ENCODE measurements at regions not wholly inside any gene's neighbourhood (a gene's known extent, or its start where the extent isn't known, plus 50 kb on each side); places are given as distances from the start of the nearest gene placed in this dataset.

- POLR2A ChIA-PET, result interaction anchor here (0.6 kb wide), 1 partner anchor 11 kb away, joined by 3 read pairs; no protein-coding TSS in a partner anchor
- peak; percentile 53 for DNase-seq
- no peak overlapping the region for H3K4me3 Mint-ChIP-seq
Measured at GRCh38 chr20:51335329-51335841, 207.1 kb downstream of the NFATC2 start.

GRCh38 chr20:51334609-51335008 lies 207.9 kb downstream of the NFATC2 start:
- intact Hi-C loops (cut with micrococcal nuclease), result no loop called here
- Mint-ChIP-seq H3K27ac (no peak overlapping the region), H3K4me1 (ENCODE audit: low read depth) (peaks cover 9% of the 10 kb centered on the region), H3K9me3 (no peaks in the 10 kb centered on the region), H3K36me3 (ENCODE audit: low read depth) (no peaks in the 10 kb centered on the region), H3K27me3 (no peaks in the 10 kb centered on the region), H3K4me3 (no peak overlapping the region)
- DNase-seq (no peak), ATAC-seq (no peak)
- CTCF ChIA-PET, result no interaction called here
- POLR2A ChIA-PET, result no interaction called here
- TF ChIP-seq, protein P1, sequence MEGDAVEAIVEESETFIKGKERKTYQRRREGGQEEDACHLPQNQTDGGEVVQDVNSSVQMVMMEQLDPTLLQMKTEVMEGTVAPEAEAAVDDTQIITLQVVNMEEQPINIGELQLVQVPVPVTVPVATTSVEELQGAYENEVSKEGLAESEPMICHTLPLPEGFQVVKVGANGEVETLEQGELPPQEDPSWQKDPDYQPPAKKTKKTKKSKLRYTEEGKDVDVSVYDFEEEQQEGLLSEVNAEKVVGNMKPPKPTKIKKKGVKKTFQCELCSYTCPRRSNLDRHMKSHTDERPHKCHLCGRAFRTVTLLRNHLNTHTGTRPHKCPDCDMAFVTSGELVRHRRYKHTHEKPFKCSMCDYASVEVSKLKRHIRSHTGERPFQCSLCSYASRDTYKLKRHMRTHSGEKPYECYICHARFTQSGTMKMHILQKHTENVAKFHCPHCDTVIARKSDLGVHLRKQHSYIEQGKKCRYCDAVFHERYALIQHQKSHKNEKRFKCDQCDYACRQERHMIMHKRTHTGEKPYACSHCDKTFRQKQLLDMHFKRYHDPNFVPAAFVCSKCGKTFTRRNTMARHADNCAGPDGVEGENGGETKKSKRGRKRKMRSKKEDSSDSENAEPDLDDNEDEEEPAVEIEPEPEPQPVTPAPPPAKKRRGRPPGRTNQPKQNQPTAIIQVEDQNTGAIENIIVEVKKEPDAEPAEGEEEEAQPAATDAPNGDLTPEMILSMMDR (IDR thresholded peaks at IDR 0.05), result no peak

More at GRCh38 chr20:51335329-51335841, 207.1 kb downstream of the NFATC2 start:
- no peaks in the 10 kb centered on the region for H3K36me3 Mint-ChIP-seq (ENCODE audit: low read depth)
- peak; percentile 85 for ATAC-seq
- intact Hi-C loops (cut with micrococcal nuclease), result no loop called here
- TF ChIP-seq, protein P1 (IDR thresholded peaks at IDR 0.05), result no peak
- H3K27me3 Mint-ChIP-seq, result no peaks in the 10 kb centered on the region
- no peaks in the 10 kb centered on the region for H3K9me3 Mint-ChIP-seq
- no peak overlapping the region for H3K27ac Mint-ChIP-seq
- CTCF ChIA-PET, result no interaction called here
- peaks cover 9% of the 10 kb centered on the region for H3K4me1 Mint-ChIP-seq (ENCODE audit: low read depth)

DNA sequence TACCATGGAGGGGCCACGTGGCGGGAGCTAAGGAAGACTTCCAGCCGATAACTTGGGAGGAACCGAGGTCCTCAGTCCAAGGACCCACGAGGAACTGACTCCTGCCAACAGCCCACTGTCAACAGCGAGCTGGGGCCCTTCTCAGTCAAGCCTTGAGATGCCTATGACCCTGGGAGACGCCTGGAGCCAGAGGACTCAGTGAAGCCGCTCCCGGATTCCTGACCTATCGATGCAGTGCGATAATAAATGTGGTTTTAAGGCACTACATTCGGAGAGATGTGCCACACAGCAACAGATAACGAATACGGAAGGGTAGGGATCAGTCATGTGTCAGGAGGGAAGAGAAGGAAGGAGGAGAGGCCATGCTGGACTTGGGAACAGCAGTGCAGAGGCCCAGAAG lies 208.5 kb downstream of the NFATC2 start:
- Mint-ChIP-seq H3K36me3 (ENCODE audit: low read depth) (no peaks in the 10 kb centered on the region), H3K4me3 (no peak overlapping the region), H3K4me1 (ENCODE audit: low read depth) (peaks cover 9% of the 10 kb centered on the region), H3K27ac (no peak overlapping the region), H3K9me3 (no peaks in the 10 kb centered on the region), H3K27me3 (no peaks in the 10 kb centered on the region)
- TF ChIP-seq, protein P1 (IDR thresholded peaks at IDR 0.05), result no peak
- DNase-seq, result no peak
- ChIA-PET CTCF (no interaction called here), POLR2A (no interaction called here)
- no peak for ATAC-seq
- intact Hi-C loops (cut with micrococcal nuclease), result no loop called here

- DNase-seq (no peak), ATAC-seq (no peak)
- H3K4me1 Mint-ChIP-seq (ENCODE audit: low read depth), result peaks cover 9% of the 10 kb centered on the region
- H3K36me3 Mint-ChIP-seq (ENCODE audit: low read depth), result no peaks in the 10 kb centered on the region
- H3K4me3 Mint-ChIP-seq, result no peak overlapping the region
- intact Hi-C loops (cut with micrococcal nuclease), result no loop called here
- POLR2A ChIA-PET, result no interaction called here
- H3K27me3 Mint-ChIP-seq, result no peaks in the 10 kb centered on the region
- TF ChIP-seq, protein P1 (IDR thresholded peaks at IDR 0.05), result no peak
- no peaks in the 10 kb centered on the region for H3K9me3 Mint-ChIP-seq
- CTCF ChIA-PET, result no interaction called here
- no peak overlapping the region for H3K27ac Mint-ChIP-seq
Measured at GRCh38 chr20:51333446-51333845, 209.1 kb downstream of the NFATC2 start.

- Mint-ChIP-seq H3K36me3 (ENCODE audit: low read depth) (no peaks in the 10 kb centered on the region), H3K4me1 (ENCODE audit: low read depth) (peaks cover 6% of the 10 kb centered on the region), H3K27ac (no peak overlapping the region), H3K4me3 (no peak overlapping the region), H3K27me3 (no peaks in the 10 kb centered on the region), H3K9me3 (no peaks in the 10 kb centered on the region)
- no peak for ATAC-seq
- CTCF ChIA-PET, result no interaction called here
- POLR2A ChIA-PET, result no interaction called here
- no peak for DNase-seq
- TF ChIP-seq, protein P1 (IDR thresholded peaks at IDR 0.05), result no peak
- intact Hi-C loops (cut with micrococcal nuclease), result no loop called here
Measured at GRCh38 chr20:51331481-51331880, 211.0 kb downstream of the NFATC2 start.

Data from activated CD8-positive, alpha-beta T cell treated with anti-CD3 and anti-CD28 coated beads for 36 hours (primary cell).